GM23338 (cell line): ENCODE measurements at regions not wholly inside any gene's neighbourhood (a gene's known extent, or its start where the extent isn't known, plus 50 kb on each side); places are given as distances from the start of the nearest gene placed in this dataset.

Source experiments
- ATAC-seq: fragments of 200-7000 bp; cut with Tn5 transposase; 3 replicates; pipeline ENCODE4 v1.9.1; 2020
- DNase-seq: peaks from one replicate; pipeline ENCODE4 v3.0.0-alpha.2; 2015; ENCODE audit warnings: low spot score
- H2AFZ ChIP-seq: fragments of 200-600 bp; sonication (generic); 2 replicates; pipeline ENCODE4 v1.8.0; 2016; ENCODE audit warnings: antibody characterized with exemption, mild to moderate bottlenecking, moderate library complexity
- H3F3A ChIP-seq: fragments of 200-600 bp; sonication (generic); replicated peaks from 2 replicates; pipeline ENCODE4 v1.8.0; 2017; ENCODE audit warnings: antibody characterized with exemption, mixed run types, low read depth
- H3K27ac ChIP-seq: fragments of 200-600 bp; sonication (generic); 2 replicates; pipeline ENCODE4 v1.6.1; 2016; ENCODE audit warnings: low read depth
- H3K27me3 ChIP-seq: fragments of 200-600 bp; sonication (generic); 2 replicates; pipeline ENCODE4 v1.8.0; 2016; ENCODE audit warnings: mild to moderate bottlenecking, mixed run types, moderate library complexity; ENCODE audit not compliant: insufficient read depth
- H3K36me3 ChIP-seq: fragments of 200-600 bp; sonication (generic); 2 replicates; pipeline ENCODE4 v1.8.0; 2016; ENCODE audit warnings: mild to moderate bottlenecking; ENCODE audit not compliant: insufficient read depth
- H3K4me1 ChIP-seq: fragments of 200-600 bp; sonication (generic); 2 replicates; pipeline ENCODE4 v1.8.0; 2016; ENCODE audit warnings: mild to moderate bottlenecking, moderate library complexity; ENCODE audit not compliant: insufficient read depth
- H3K4me2 ChIP-seq: fragments of 200-600 bp; sonication (generic); 2 replicates; pipeline ENCODE4 v1.7.1; 2017; ENCODE audit warnings: mixed run types
- H3K4me3 ChIP-seq: fragments of 200-600 bp; sonication (generic); 2 replicates; pipeline ENCODE4 v1.6.1; 2016; ENCODE audit warnings: mixed run types
- H3K79me2 ChIP-seq: fragments of 200-600 bp; sonication (generic); replicated peaks from 2 replicates; pipeline ENCODE4 v1.8.0; 2017; ENCODE audit warnings: mild to moderate bottlenecking; ENCODE audit not compliant: insufficient read depth
- H3K9me2 ChIP-seq: fragments of 200-600 bp; sonication (generic); 2 replicates; pipeline ENCODE4 v1.8.0; 2017; ENCODE audit not compliant: insufficient read depth
- H4K20me1 ChIP-seq: fragments of 200-600 bp; sonication (generic); replicated peaks from 2 replicates; pipeline ENCODE4 v1.8.0; 2017; ENCODE audit warnings: mild to moderate bottlenecking; ENCODE audit not compliant: insufficient read depth
- H3K27ac Mint-ChIP-seq: 2 replicates; pipeline ENCODE4 v1.8.0; 2020; ENCODE audit warnings: inconsistent platforms, mild to moderate bottlenecking, moderate library complexity, mixed read lengths
- H3K27me3 Mint-ChIP-seq: 3 replicates; pipeline ENCODE4 v1.8.0; 2022; ENCODE audit warnings: low read depth, mild to moderate bottlenecking, moderate library complexity, mixed read lengths, inconsistent platforms; ENCODE audit not compliant: insufficient read depth, poor library complexity
- H3K36me3 Mint-ChIP-seq: 3 replicates; pipeline ENCODE4 v1.8.0; 2021; ENCODE audit warnings: low read depth, mild to moderate bottlenecking, inconsistent platforms, moderate library complexity, mixed read lengths
- H3K4me1 Mint-ChIP-seq: 3 replicates; pipeline ENCODE4 v1.8.0; 2020; ENCODE audit warnings: mild to moderate bottlenecking, inconsistent platforms, mixed read lengths
- H3K4me3 Mint-ChIP-seq: 3 replicates; pipeline ENCODE4 v1.8.0; 2021; ENCODE audit warnings: moderate library complexity, mild to moderate bottlenecking, inconsistent platforms, mixed read lengths
- H3K9me3 Mint-ChIP-seq: 3 replicates; pipeline ENCODE4 v1.8.0; 2020; ENCODE audit warnings: moderate library complexity, mild to moderate bottlenecking, inconsistent platforms, mixed read lengths
- CREB1 ChIP-seq: fragments of 250-450 bp; sonication (Bioruptor Pico); IDR thresholded peaks from 2 replicates; pipeline ENCODE4 v1.5.0; 2020; ENCODE audit warnings: low read depth, mild to moderate bottlenecking, moderate library complexity
- CTCF ChIP-seq, 2 experiments: fragments of 200-600 bp in 1 of 2; sonication (generic) in 1 of 2; conservative IDR thresholded peaks; 2 replicates each; pipeline versions ENCODE4 v1.5.1 to v1.6.1; 2016 to 2017; ENCODE audit warnings: antibody characterized with exemption in 2 of 2, low read depth in 2 of 2, mild to moderate bottlenecking in 2 of 2, moderate library complexity in 1 of 2
- EZH2 ChIP-seq: fragments of 200-600 bp; sonication (generic); IDR thresholded peaks from one replicate; pipeline ENCODE4 v1.8.0; 2017; ENCODE audit warnings: antibody characterized with exemption, mild to moderate bottlenecking, low read depth; ENCODE audit not compliant: unreplicated experiment
- JUNB ChIP-seq: IDR thresholded peaks from one replicate; pipeline ENCODE4 v1.6.1; 2016; ENCODE audit warnings: antibody characterized with exemption; ENCODE audit not compliant: unreplicated experiment
- NANOG ChIP-seq: IDR thresholded peaks from 2 replicates; pipeline ENCODE4 v1.6.1; 2016; ENCODE audit warnings: antibody characterized with exemption, borderline replicate concordance
- POLR2AphosphoS5 ChIP-seq: IDR thresholded peaks from 2 replicates; pipeline ENCODE4 v1.6.1; 2016; ENCODE audit warnings: antibody characterized with exemption, low read depth
- STAT1 ChIP-seq: IDR thresholded peaks from one replicate; pipeline ENCODE4 v1.6.1; 2016; ENCODE audit warnings: antibody characterized with exemption; ENCODE audit not compliant: unreplicated experiment
- ZNF114 ChIP-seq: fragments of 250-450 bp; sonication (Bioruptor Pico); IDR thresholded peaks from 2 replicates; pipeline ENCODE4 v1.5.0; 2020; ENCODE audit warnings: mild to moderate bottlenecking, moderate library complexity
- ZNF331 ChIP-seq: fragments of 250-450 bp; sonication (Bioruptor Pico); IDR thresholded peaks from 2 replicates; pipeline ENCODE4 v1.5.0; 2020; ENCODE audit warnings: low read depth, mild to moderate bottlenecking, moderate library complexity
- ZNF462 ChIP-seq: fragments of 250-450 bp; sonication (Bioruptor Pico); IDR thresholded peaks from 2 replicates; pipeline ENCODE4 v1.5.0; 2020; ENCODE audit warnings: mild to moderate bottlenecking, moderate library complexity
- TF ChIP-seq, protein P1 (sequence below): IDR thresholded peaks from one replicate; pipeline ENCODE4 v1.6.1; 2018; ENCODE audit warnings: antibody characterized with exemption; ENCODE audit not compliant: unreplicated experiment
- TF ChIP-seq, protein P2 (sequence below): IDR thresholded peaks from 2 replicates; pipeline ENCODE4 v1.6.1; 2016; ENCODE audit warnings: antibody characterized with exemption

DNA sequence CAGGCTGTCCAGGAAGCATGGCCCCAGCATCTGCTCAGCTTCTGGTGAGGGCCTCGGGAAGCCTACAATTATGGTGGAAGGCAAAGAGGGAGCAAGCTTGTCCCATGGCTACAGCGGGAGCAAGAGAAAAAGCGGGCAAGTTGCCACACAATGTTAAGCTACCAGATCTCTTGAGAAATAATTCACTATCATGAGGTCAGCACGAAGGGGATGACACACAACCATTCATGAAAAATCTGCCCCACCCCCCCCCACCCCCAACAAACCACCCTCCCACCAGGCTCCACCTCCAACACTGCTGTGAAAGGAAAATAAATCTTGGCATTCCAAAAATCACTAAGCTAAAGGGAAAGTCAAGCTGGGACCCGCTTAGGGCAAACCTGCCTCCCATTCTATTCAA is 545.8 kb upstream of the NRP1 start:
- H3K4me1 Mint-ChIP-seq, result no peaks in the 10 kb centered on the region
- H3K27ac Mint-ChIP-seq, result no peak overlapping the region
- Histone ChIP-seq H3K79me2 (no peaks in the 10 kb centered on the region), H3K9me2 (peaks cover 18% of the 10 kb centered on the region; the same call in 1 of the 2 replicates), H2AFZ (no peak overlapping the region), H3K4me2 (no peak overlapping the region), H4K20me1 (no peaks in the 10 kb centered on the region), H3K27ac (no peak overlapping the region), H3K4me1 (no peaks in the 10 kb centered on the region), H3K36me3 (no peaks in the 10 kb centered on the region), H3K4me3 (no peak overlapping the region), H3F3A (no peaks in the 10 kb centered on the region), H3K27me3 (no peaks in the 10 kb centered on the region)
- no peak for TF ChIP-seq POLR2AphosphoS5
- TF ChIP-seq, protein P1, sequence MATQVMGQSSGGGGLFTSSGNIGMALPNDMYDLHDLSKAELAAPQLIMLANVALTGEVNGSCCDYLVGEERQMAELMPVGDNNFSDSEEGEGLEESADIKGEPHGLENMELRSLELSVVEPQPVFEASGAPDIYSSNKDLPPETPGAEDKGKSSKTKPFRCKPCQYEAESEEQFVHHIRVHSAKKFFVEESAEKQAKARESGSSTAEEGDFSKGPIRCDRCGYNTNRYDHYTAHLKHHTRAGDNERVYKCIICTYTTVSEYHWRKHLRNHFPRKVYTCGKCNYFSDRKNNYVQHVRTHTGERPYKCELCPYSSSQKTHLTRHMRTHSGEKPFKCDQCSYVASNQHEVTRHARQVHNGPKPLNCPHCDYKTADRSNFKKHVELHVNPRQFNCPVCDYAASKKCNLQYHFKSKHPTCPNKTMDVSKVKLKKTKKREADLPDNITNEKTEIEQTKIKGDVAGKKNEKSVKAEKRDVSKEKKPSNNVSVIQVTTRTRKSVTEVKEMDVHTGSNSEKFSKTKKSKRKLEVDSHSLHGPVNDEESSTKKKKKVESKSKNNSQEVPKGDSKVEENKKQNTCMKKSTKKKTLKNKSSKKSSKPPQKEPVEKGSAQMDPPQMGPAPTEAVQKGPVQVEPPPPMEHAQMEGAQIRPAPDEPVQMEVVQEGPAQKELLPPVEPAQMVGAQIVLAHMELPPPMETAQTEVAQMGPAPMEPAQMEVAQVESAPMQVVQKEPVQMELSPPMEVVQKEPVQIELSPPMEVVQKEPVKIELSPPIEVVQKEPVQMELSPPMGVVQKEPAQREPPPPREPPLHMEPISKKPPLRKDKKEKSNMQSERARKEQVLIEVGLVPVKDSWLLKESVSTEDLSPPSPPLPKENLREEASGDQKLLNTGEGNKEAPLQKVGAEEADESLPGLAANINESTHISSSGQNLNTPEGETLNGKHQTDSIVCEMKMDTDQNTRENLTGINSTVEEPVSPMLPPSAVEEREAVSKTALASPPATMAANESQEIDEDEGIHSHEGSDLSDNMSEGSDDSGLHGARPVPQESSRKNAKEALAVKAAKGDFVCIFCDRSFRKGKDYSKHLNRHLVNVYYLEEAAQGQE, result no peak
- TF ChIP-seq ZNF331 (CRISPR knock-in tag), result no peak
- no peak for TF ChIP-seq EZH2
- TF ChIP-seq CREB1 (CRISPR knock-in tag), result no peak
- TF ChIP-seq ZNF462 (CRISPR knock-in tag), result no peak
- TF ChIP-seq JUNB, result no peak
- TF ChIP-seq ZNF114 (CRISPR knock-in tag), result no peak
- TF ChIP-seq, protein P2, sequence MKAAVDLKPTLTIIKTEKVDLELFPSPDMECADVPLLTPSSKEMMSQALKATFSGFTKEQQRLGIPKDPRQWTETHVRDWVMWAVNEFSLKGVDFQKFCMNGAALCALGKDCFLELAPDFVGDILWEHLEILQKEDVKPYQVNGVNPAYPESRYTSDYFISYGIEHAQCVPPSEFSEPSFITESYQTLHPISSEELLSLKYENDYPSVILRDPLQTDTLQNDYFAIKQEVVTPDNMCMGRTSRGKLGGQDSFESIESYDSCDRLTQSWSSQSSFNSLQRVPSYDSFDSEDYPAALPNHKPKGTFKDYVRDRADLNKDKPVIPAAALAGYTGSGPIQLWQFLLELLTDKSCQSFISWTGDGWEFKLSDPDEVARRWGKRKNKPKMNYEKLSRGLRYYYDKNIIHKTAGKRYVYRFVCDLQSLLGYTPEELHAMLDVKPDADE, result no peak
- TF ChIP-seq STAT1, result no peak
- TF ChIP-seq NANOG, result no peak
- TF ChIP-seq CTCF (conservative IDR thresholded peaks at IDR 0.05; ENCODE audit: low read depth in 2 of 2), result no peak
- H3K9me3 Mint-ChIP-seq, result no peaks in the 10 kb centered on the region
- H3K27me3 Mint-ChIP-seq, result no peaks in the 10 kb centered on the region
- H3K36me3 Mint-ChIP-seq, result no peaks in the 10 kb centered on the region; the same call in 2 of the 3 replicates
- no peak overlapping the region for H3K4me3 Mint-ChIP-seq
- ATAC-seq, result no peak
- DNase-seq, result no peak
